K562 (cell line): ENCODE measurements at regions not wholly inside any gene's neighbourhood (a gene's known extent, or its start where the extent isn't known, plus 50 kb on each side); places are given as distances from the start of the nearest gene placed in this dataset.

ENCODE experiments used
- ATAC-seq: fragments of 200-7000 bp; cut with Tn5 transposase; 3 replicates; pipeline ENCODE4 v1.9.1; 2020; ENCODE audit warnings: moderate library complexity
- BruUV-seq: library from RNA; stranded (reverse); fragments of 400-500 nt; replicated peaks from 2 replicates; lab custom pipeline; 2021; lab: Mats Ljungman, UMichigan
- CTCF ChIA-PET: fragments of 300-600 bp; formaldehyde crosslinking; extraction: SDS; loops from one replicate; lab custom pipeline; 2021; ENCODE audit warnings: low intra/inter-chr PET ratio; lab: Yijun Ruan, JAX
- POLR2A ChIA-PET: fragments of 300-600, 350-650 bp; sonication (Branson Sonifier 250); formaldehyde crosslinking; extraction: SDS; loops from one replicate; lab custom pipeline; 2021; ENCODE audit warnings: antibody characterized with exemption, inconsistent platforms; lab: Yijun Ruan, JAX
- DNase-seq, 4 experiments: peaks; one replicate each; pipeline versions ENCODE4 v3.0.0 to v3.0.0-alpha.2; 2011 to 2018; ENCODE audit warnings: low spot score in 3 of 4, mixed read lengths in 3 of 4; ENCODE audit errors: extremely low read depth in 1 of 4
- FAIRE-seq: peaks from 2 replicates; lab custom pipeline; 2011; peaks lifted over from hg19 to GRCh38; lab: Jason Lieb, UNC
- H2AFZ ChIP-seq: 2 replicates; pipeline ENCODE4 v1.6.0; 2011; ENCODE audit warnings: low read depth, low read length, control low read depth, inconsistent platforms
- H3K27ac ChIP-seq: fragments of 200-600 bp; 3 replicates; pipeline ENCODE4 v1.8.0; 2011; ENCODE audit warnings: low read depth, mild to moderate bottlenecking, control low read depth, inconsistent platforms, low read length, moderate library complexity, mixed read lengths; ENCODE audit errors: extremely low read depth
- H3K27me3 ChIP-seq, 2 experiments: fragments of 300-600 bp in 1 of 2; 2 replicates in 1 of 2; 3 replicates in 1 of 2; pipeline versions ENCODE4 v1.6.0 to v1.8.0; 2011; ENCODE audit warnings: inconsistent platforms in 2 of 2, low read length in 2 of 2, mild to moderate bottlenecking in 1 of 2, mixed read lengths in 1 of 2, moderate library complexity in 1 of 2; ENCODE audit not compliant: control insufficient read depth in 2 of 2, insufficient read depth in 2 of 2
- H3K36me3 ChIP-seq: fragments of 300-600 bp; 3 replicates; pipeline ENCODE4 v1.8.0; 2011; ENCODE audit warnings: mild to moderate bottlenecking, low read length, inconsistent platforms; ENCODE audit not compliant: control insufficient read depth, insufficient read depth
- H3K4me1 ChIP-seq, 2 experiments: fragments of 200-600 bp in 1 of 2; replicated peaks in 1 of 2; 2 replicates in 1 of 2; 3 replicates in 1 of 2; pipeline versions ENCODE4 v1.5.1 to v1.8.0; 2011; ENCODE audit warnings: inconsistent platforms in 2 of 2, low read length in 2 of 2, mild to moderate bottlenecking in 1 of 2, mixed read lengths in 1 of 2, moderate library complexity in 1 of 2; ENCODE audit not compliant: control insufficient read depth in 2 of 2, insufficient read depth in 2 of 2
- H3K4me2 ChIP-seq: 2 replicates; pipeline ENCODE4 v1.6.1; 2011; ENCODE audit warnings: low read length, control low read depth, inconsistent platforms, mixed read lengths; ENCODE audit not compliant: insufficient read depth
- H3K4me3 ChIP-seq: fragments of 200-600 bp; sonication (generic), shearing (Covaris generic); 2 replicates; pipeline ENCODE4 v1.5.1; 2016; ENCODE audit warnings: control low read depth, inconsistent platforms
- H3K79me2 ChIP-seq: fragments of 200-600 bp; 3 replicates; pipeline ENCODE4 v1.8.0; 2011; ENCODE audit warnings: low read length, inconsistent platforms; ENCODE audit not compliant: control insufficient read depth, insufficient read depth
- H3K9ac ChIP-seq, 2 experiments: 2 replicates each; pipeline versions ENCODE4 v1.6.0 to v1.6.1; 2011; ENCODE audit warnings: low read depth in 2 of 2, low read length in 2 of 2, control low read depth in 1 of 2, inconsistent platforms in 1 of 2, mild to moderate bottlenecking in 1 of 2, mixed read lengths in 1 of 2; ENCODE audit not compliant: insufficient read depth in 1 of 2
- H3K9me1 ChIP-seq: one replicate; pipeline ENCODE4 v1.6.0; 2011; ENCODE audit warnings: inconsistent platforms, mild to moderate bottlenecking, low read length, moderate library complexity; ENCODE audit not compliant: control insufficient read depth, insufficient read depth
- H3K9me3 ChIP-seq: replicated peaks from 2 replicates; pipeline ENCODE4 v1.5.1; 2011; ENCODE audit warnings: low read depth, low read length, inconsistent platforms; ENCODE audit not compliant: control insufficient read depth, insufficient read depth
- H4K20me1 ChIP-seq: replicated peaks from 2 replicates; pipeline ENCODE4 v1.6.1; 2011; ENCODE audit warnings: low read length, inconsistent platforms, mixed read lengths; ENCODE audit not compliant: control insufficient read depth, insufficient read depth
- CEBPB ChIP-seq: fragments of 450-650 bp; IDR thresholded peaks from 2 replicates; pipeline ENCODE4 v1.6.1; 2016; ENCODE audit warnings: missing genetic modification characterization, missing compliant biosample characterization
- COPS2 ChIP-seq: fragments of 450-650 bp; conservative IDR thresholded peaks from 2 replicates; pipeline ENCODE4 v1.6.1; 2016; ENCODE audit warnings: mild to moderate bottlenecking, moderate library complexity
- ETS1 ChIP-seq: conservative IDR thresholded peaks from 2 replicates; pipeline ENCODE4 v1.6.1; 2011; ENCODE audit warnings: low read depth, mild to moderate bottlenecking, low read length; ENCODE audit not compliant: control insufficient read depth
- FOS ChIP-seq: IDR thresholded peaks from 3 replicates; pipeline ENCODE4 v1.6.1; 2011; ENCODE audit not compliant: insufficient read length; ENCODE audit errors: extremely low read depth
- GABPB1 ChIP-seq: sonication (generic); formaldehyde crosslinking; IDR thresholded peaks from 2 replicates; pipeline ENCODE4 v1.8.0; 2022; ENCODE audit warnings: mild to moderate bottlenecking, missing genetic modification reagents
- GATAD2A ChIP-seq: fragments of 450-650 bp; IDR thresholded peaks from 2 replicates; pipeline ENCODE4 v1.6.1; 2017
- HNRNPH1 ChIP-seq: fragments of 200-400 bp; formaldehyde crosslinking; optimal IDR thresholded peaks from 2 replicates; pipeline ENCODE3; 2017; ENCODE audit warnings: low read depth, mild to moderate bottlenecking, low read length, moderate library complexity
- KAT8 ChIP-seq: fragments of 450-650 bp; IDR thresholded peaks from 2 replicates; pipeline ENCODE4 v1.6.1; 2016; ENCODE audit warnings: low read depth, mild to moderate bottlenecking
- KDM5B ChIP-seq: fragments of 200-600 bp; sonication (generic); IDR thresholded peaks from 2 replicates; pipeline ENCODE4 v1.6.1; 2012; ENCODE audit warnings: low read depth, mild to moderate bottlenecking, moderate library complexity, low read length, control low read depth, inconsistent platforms; ENCODE audit not compliant: insufficient replicate concordance
- RBM25 ChIP-seq: fragments of 200-400 bp; formaldehyde crosslinking; IDR thresholded peaks from 2 replicates; pipeline ENCODE4 v1.6.1; 2018; ENCODE audit warnings: low read length, low read depth, moderate library complexity; ENCODE audit not compliant: severe bottlenecking
- SUPT5H ChIP-seq: fragments of 450-650 bp; IDR thresholded peaks from 2 replicates; pipeline ENCODE4 v1.6.1; 2016
- TBL1XR1 ChIP-seq, 2 experiments: IDR thresholded peaks; 2 replicates each; pipeline ENCODE4 v1.6.1; 2012; ENCODE audit warnings: improper control_type of control experiment in 2 of 2, low read length in 2 of 2, mild to moderate bottlenecking in 1 of 2
- TCF7 ChIP-seq: sonication (generic); IDR thresholded peaks from 2 replicates; pipeline ENCODE4 v1.6.1; 2016; ENCODE audit warnings: antibody characterized with exemption, borderline replicate concordance
- XRCC5 ChIP-seq: fragments of 200-400 bp; formaldehyde crosslinking; IDR thresholded peaks from 2 replicates; pipeline ENCODE4 v1.6.1; 2017; ENCODE audit warnings: low read depth, mild to moderate bottlenecking, low read length
- ZNF140 ChIP-seq: fragments of 250-450 bp; sonication (Bioruptor Pico); IDR thresholded peaks from 2 replicates; pipeline ENCODE4 v1.8.0; 2021; ENCODE audit warnings: moderate library complexity, mild to moderate bottlenecking, inconsistent platforms
- ZNF324 ChIP-seq: fragments of 250-450 bp; sonication (Bioruptor Pico); IDR thresholded peaks from 2 replicates; pipeline ENCODE4 v1.4.0; 2020; ENCODE audit warnings: mild to moderate bottlenecking
- ZNF785 ChIP-seq: fragments of 250-450 bp; sonication (Bioruptor Pico); IDR thresholded peaks from 2 replicates; pipeline ENCODE4 v1.4.0; 2020; ENCODE audit warnings: mild to moderate bottlenecking
- WGBS: fragments of 100-300 bp; shearing (Covaris generic); methylation state at CpG from one replicate; pipeline ENCODE4 v1.1.6; 2016; ENCODE audit warnings: low coverage, mixed read lengths; ENCODE audit not compliant: insufficient coverage; ENCODE audit errors: missing lambda C conversion rate; 5-methylcytosine and 5-hydroxymethylcytosine counted together
- in situ Hi-C: fragments of 300-500 bp; cut with MboI; formaldehyde crosslinking; loops from 4 replicates; pipeline ENCODE4 v1.15.0; 2018; ENCODE audit warnings: inconsistent platforms, mixed read lengths
- intact Hi-C: fragments of 100-400 bp; cut with micrococcal nuclease; formaldehyde crosslinking; loops from 2 replicates; pipeline ENCODE4 v1.14.2; 2022

GRCh38 chr5:92922231-92922967 lies 658.6 kb downstream of the NR2F1-AS1 start:
- Histone ChIP-seq H3K36me3 (no peaks in the 10 kb centered on the region), H3K4me2 (no peak overlapping the region), H3K27me3 (no peaks in the 10 kb centered on the region), H3K4me1 (no peaks in the 10 kb centered on the region), H4K20me1 (no peaks in the 10 kb centered on the region), H3K9me1 (no peaks in the 10 kb centered on the region), H2AFZ (no peak overlapping the region), H3K9me3 (0 out of 2 replicates have a peak, but pooled peaks cover 3% of the 10 kb centered on the region), H3K4me3 (no peak overlapping the region), H3K79me2 (no peaks in the 10 kb centered on the region), H3K9ac (no peak overlapping the region), H3K27ac (no peak overlapping the region)
- no peak for FAIRE-seq
- no peak for ATAC-seq
- WGBS, result 0% methylated on average over 5 of the region's 5 CpGs
- no peak for DNase-seq
- no TSS peak for BruUV-seq
- TF ChIP-seq XRCC5 (no peak), HNRNPH1 (no peak), ZNF324 (CRISPR knock-in tag) (no peak), GABPB1 (CRISPR knock-in tag) (no peak), TBL1XR1 (IDR thresholded peaks at IDR 0.05; ENCODE audit: low read length in 2 of 2) (no peak), KAT8 (no peak), TCF7 (no peak)
- in situ Hi-C loops (no loop called here), intact Hi-C loops (no loop called here)
- ChIA-PET CTCF (no interaction called here), POLR2A (no interaction called here)

GRCh38 chr5:92917044-92917443 lies 664.0 kb downstream of the NR2F1-AS1 start:
- no peaks in the 10 kb centered on the region for H3K36me3 ChIP-seq
- DNase-seq, result no peak
- no peak overlapping the region for H3K9ac ChIP-seq
- H3K4me1 ChIP-seq, result no peaks in the 10 kb centered on the region
- no peak overlapping the region for H3K27ac ChIP-seq
- 0% methylated on average over 2 of the region's 2 CpGs for WGBS
- POLR2A ChIA-PET, result no interaction called here
- no peak overlapping the region for H2AFZ ChIP-seq
- no peaks in the 10 kb centered on the region for H3K9me1 ChIP-seq
- CTCF ChIA-PET, result no interaction called here
- intact Hi-C loops (no loop called here), in situ Hi-C loops (no loop called here)
- no peak for ATAC-seq
- H4K20me1 ChIP-seq, result no peaks in the 10 kb centered on the region
- no peaks in the 10 kb centered on the region for H3K27me3 ChIP-seq
- H3K4me3 ChIP-seq, result no peak overlapping the region
- no TSS peak for BruUV-seq
- no peaks in the 10 kb centered on the region for H3K79me2 ChIP-seq
- H3K9me3 ChIP-seq, result 0 out of 2 replicates have a peak, but pooled peaks cover 3% of the 10 kb centered on the region
- no peak overlapping the region for H3K4me2 ChIP-seq
- no peak for FAIRE-seq
- TF ChIP-seq FOS (no peak), KDM5B (no peak), SUPT5H (no peak), CEBPB (tag) (no peak), ZNF140 (CRISPR knock-in tag) (no peak), GATAD2A (no peak), RBM25 (no peak), COPS2 (no peak), ETS1 (no peak), ZNF785 (no peak)
